OCI-LY7 (cell line): ENCODE measurements at regions not wholly inside any gene's neighbourhood (a gene's known extent, or its start where the extent isn't known, plus 50 kb on each side); places are given as distances from the start of the nearest gene placed in this dataset.

Source experiments
- EZH2phosphoT487 ChIP-seq: fragments of 200-600 bp; sonication (generic); IDR thresholded peaks from 2 replicates; pipeline ENCODE4 v1.6.1; 2018; ENCODE audit warnings: low read depth, borderline replicate concordance, mild to moderate bottlenecking, mixed run types, antibody characterized with exemption, low read length, moderate library complexity, mixed read lengths
- TF ChIP-seq, protein P1 (sequence below): fragments of 200-600 bp; sonication (generic); conservative IDR thresholded peaks from 2 replicates; pipeline ENCODE4 v1.5.1; 2014; ENCODE audit warnings: mild to moderate bottlenecking, antibody characterized with exemption, low read length, moderate library complexity, mixed read lengths

DNA sequence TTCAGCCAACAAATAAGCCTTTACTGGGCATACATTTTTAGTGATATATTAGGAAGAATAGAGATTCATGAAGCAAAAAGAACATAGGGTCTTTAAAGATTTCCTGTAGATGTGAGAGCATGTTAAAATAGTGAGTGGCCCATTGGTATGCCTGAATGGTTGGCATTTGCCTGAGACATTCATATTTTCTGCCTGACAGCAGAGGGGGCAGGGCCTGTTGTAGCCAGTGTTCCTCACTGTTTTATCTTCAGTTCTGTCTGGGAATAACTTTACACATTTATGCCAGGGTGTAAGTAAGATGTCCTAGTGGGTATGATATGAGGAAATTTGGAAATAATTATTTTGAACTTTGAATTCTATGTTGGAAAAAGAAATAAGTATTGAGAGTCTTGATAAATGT, 704.7 kb upstream of the ARPP21 start:
- TF ChIP-seq, protein P1, sequence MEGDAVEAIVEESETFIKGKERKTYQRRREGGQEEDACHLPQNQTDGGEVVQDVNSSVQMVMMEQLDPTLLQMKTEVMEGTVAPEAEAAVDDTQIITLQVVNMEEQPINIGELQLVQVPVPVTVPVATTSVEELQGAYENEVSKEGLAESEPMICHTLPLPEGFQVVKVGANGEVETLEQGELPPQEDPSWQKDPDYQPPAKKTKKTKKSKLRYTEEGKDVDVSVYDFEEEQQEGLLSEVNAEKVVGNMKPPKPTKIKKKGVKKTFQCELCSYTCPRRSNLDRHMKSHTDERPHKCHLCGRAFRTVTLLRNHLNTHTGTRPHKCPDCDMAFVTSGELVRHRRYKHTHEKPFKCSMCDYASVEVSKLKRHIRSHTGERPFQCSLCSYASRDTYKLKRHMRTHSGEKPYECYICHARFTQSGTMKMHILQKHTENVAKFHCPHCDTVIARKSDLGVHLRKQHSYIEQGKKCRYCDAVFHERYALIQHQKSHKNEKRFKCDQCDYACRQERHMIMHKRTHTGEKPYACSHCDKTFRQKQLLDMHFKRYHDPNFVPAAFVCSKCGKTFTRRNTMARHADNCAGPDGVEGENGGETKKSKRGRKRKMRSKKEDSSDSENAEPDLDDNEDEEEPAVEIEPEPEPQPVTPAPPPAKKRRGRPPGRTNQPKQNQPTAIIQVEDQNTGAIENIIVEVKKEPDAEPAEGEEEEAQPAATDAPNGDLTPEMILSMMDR = no peak
- TF ChIP-seq EZH2phosphoT487 = no peak
